ENCODE measurements at regions not wholly inside any gene's neighbourhood (a gene's known extent, or its start where the extent isn't known, plus 50 kb on each side); places are given as distances from the start of the nearest gene placed in this dataset.

GRCh38 chr4:1485280-1485679, 79.0 kb upstream of the NKX1-1 start:
- Histone ChIP-seq H3K9me3 (replicated peaks; ENCODE audit: control insufficient read depth, insufficient read depth, low read length) (peaks cover 2% of the 10 kb centered on the region), H3K4me2 (ENCODE audit: insufficient read depth, low read length) (no peak overlapping the region), H3K9me1 (replicated peaks; ENCODE audit: control insufficient read depth, extremely low read depth, insufficient read depth, low read length) (no peaks in the 10 kb centered on the region), H3K79me2 (ENCODE audit: control insufficient read depth, insufficient read depth, low read length) (no peaks in the 10 kb centered on the region), H3K4me1 (ENCODE audit: control insufficient read depth, extremely low read depth, insufficient read depth, low read length) (no peaks in the 10 kb centered on the region), H2AFZ (ENCODE audit: low read depth, low read length) (no peak overlapping the region), H3K27ac (ENCODE audit: insufficient read depth, low read depth, low read length) (no peak overlapping the region), H4K20me1 (replicated peaks; ENCODE audit: control insufficient read depth, extremely low read depth, insufficient read depth, low read length) (no peaks in the 10 kb centered on the region), H3K9ac (replicated peaks; ENCODE audit: extremely low read depth, insufficient read depth, low read length) (no peak overlapping the region), H3K27me3 (ENCODE audit: control insufficient read depth in 2 of 2, insufficient read depth in 2 of 2, low read length in 2 of 2) (no peaks in the 10 kb centered on the region), H3K36me3 (ENCODE audit: control insufficient read depth in 2 of 2, extremely low read depth in 1 of 2, insufficient read depth in 2 of 2, low read length in 2 of 2) (no peaks in the 10 kb centered on the region), H3K4me3 (replicated peaks in 1 of 3; ENCODE audit: insufficient read depth in 1 of 3, low read depth in 1 of 3, low read length in 3 of 3) (no peak overlapping the region)
- ChIA-PET CTCF (no interaction called here), POLR2A (no interaction called here)
- TF ChIP-seq POLR2A (IDR thresholded peaks at IDR 0.05; ENCODE audit: low read depth, low read length) (no peak), FOS (IDR thresholded peaks at IDR 0.05; ENCODE audit: borderline replicate concordance, insufficient read depth, low read length) (no peak), POLR2AphosphoS5 (IDR thresholded peaks at IDR 0.05; ENCODE audit: insufficient read depth, low read depth, low read length) (no peak), CTCF (IDR thresholded peaks at IDR 0.05; ENCODE audit: extremely low read depth in 1 of 2, insufficient read depth in 1 of 2, low read depth in 1 of 2, low read length in 2 of 2) (no peak)
- dilution Hi-C loops (cut with MboI; ENCODE audit: extremely low pct_ligation_motif_present, low sequenced_read_pairs) (no loop called here), intact Hi-C loops (cut with micrococcal nuclease) (no loop called here)
- no peak for DNase-seq (ENCODE audit: low read depth, low spot score)
- BruUV-seq (replicated peaks), result no TSS peak
- FAIRE-seq, result no peak

GRCh38 chr4:1480720-1481119, 74.5 kb upstream of the NKX1-1 start:
- no peak overlapping the region for H2AFZ ChIP-seq (ENCODE audit: low read depth, low read length)
- H3K36me3 ChIP-seq (ENCODE audit: control insufficient read depth in 2 of 2, extremely low read depth in 1 of 2, insufficient read depth in 2 of 2, low read length in 2 of 2), result no peaks in the 10 kb centered on the region
- no peak overlapping the region for H3K27ac ChIP-seq (ENCODE audit: insufficient read depth, low read depth, low read length)
- no TSS peak for BruUV-seq (replicated peaks)
- H3K9me3 ChIP-seq (replicated peaks; ENCODE audit: control insufficient read depth, insufficient read depth, low read length), result peaks cover 2% of the 10 kb centered on the region
- ChIA-PET CTCF (no interaction called here), POLR2A (no interaction called here)
- no peak overlapping the region for H3K9ac ChIP-seq (replicated peaks; ENCODE audit: extremely low read depth, insufficient read depth, low read length)
- no peaks in the 10 kb centered on the region for H3K4me1 ChIP-seq (ENCODE audit: control insufficient read depth, extremely low read depth, insufficient read depth, low read length)
- no peaks in the 10 kb centered on the region for H3K79me2 ChIP-seq (ENCODE audit: control insufficient read depth, insufficient read depth, low read length)
- TF ChIP-seq POLR2A (IDR thresholded peaks at IDR 0.05; ENCODE audit: low read depth, low read length) (no peak), EZH2 (IDR thresholded peaks at IDR 0.05; ENCODE audit: borderline replicate concordance, low read depth, low read length, severe bottlenecking) (no peak)
- no peaks in the 10 kb centered on the region for H4K20me1 ChIP-seq (replicated peaks; ENCODE audit: control insufficient read depth, extremely low read depth, insufficient read depth, low read length)
- no peak overlapping the region for H3K4me3 ChIP-seq (replicated peaks in 1 of 3; ENCODE audit: insufficient read depth in 1 of 3, low read depth in 1 of 3, low read length in 3 of 3)
- dilution Hi-C loops (cut with MboI; ENCODE audit: extremely low pct_ligation_motif_present, low sequenced_read_pairs) (no loop called here), intact Hi-C loops (cut with micrococcal nuclease) (no loop called here)
- H3K27me3 ChIP-seq (ENCODE audit: control insufficient read depth in 2 of 2, insufficient read depth in 2 of 2, low read length in 2 of 2), result no peaks in the 10 kb centered on the region
- H3K9me1 ChIP-seq (replicated peaks; ENCODE audit: control insufficient read depth, extremely low read depth, insufficient read depth, low read length), result no peaks in the 10 kb centered on the region
- no peak for DNase-seq (ENCODE audit: low read depth, low spot score)
- H3K4me2 ChIP-seq (ENCODE audit: insufficient read depth, low read length), result no peak overlapping the region
- FAIRE-seq, result no peak

Data from endothelial cell of umbilical vein (primary cell).